ENCODE measurements at regions not wholly inside any gene's neighbourhood (a gene's known extent, or its start where the extent isn't known, plus 50 kb on each side); places are given as distances from the start of the nearest gene placed in this dataset.

DNA sequence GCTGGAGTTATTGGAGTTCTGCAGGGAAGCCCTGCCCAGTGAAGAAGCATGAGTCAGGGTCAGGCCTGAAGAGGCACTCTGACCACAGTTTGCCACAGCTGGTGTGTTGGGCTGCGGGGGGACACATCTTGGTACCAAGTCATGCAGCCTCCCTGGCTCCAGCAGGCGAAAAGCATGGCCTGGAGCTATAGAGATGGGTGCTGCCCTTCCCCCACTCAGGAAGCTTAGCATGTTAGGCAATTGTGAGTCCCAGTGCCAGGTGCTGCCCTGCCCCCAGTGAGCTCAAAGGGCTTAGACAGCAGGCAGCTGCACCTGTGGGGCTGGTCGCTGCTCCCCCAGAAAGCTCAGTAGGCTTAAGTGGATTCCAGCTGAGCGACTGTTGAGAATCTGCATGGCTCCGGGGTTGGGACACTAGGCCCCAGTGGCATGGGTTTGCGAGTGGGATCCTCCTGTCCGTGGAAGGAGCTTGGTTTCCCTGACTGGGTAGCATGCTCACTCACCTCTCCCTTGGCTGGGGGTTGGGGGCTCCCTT is 755.5 kb downstream of the GLUD2 start:
- no peak for ATAC-seq
- no peak overlapping the region for H3K27ac ChIP-seq (ENCODE audit: low read length)
- no peak for TF ChIP-seq POLR2AphosphoS5 (IDR thresholded peaks at IDR 0.05; ENCODE audit: low read depth, low read length)
- no peak for TF ChIP-seq TCF7L2 (IDR thresholded peaks at IDR 0.05; ENCODE audit: low read depth, low read length)
- no peak for TF ChIP-seq SIN3A (IDR thresholded peaks at IDR 0.05; ENCODE audit: borderline replicate concordance, insufficient read depth, low read depth, low read length)
- TF ChIP-seq, protein P1, sequence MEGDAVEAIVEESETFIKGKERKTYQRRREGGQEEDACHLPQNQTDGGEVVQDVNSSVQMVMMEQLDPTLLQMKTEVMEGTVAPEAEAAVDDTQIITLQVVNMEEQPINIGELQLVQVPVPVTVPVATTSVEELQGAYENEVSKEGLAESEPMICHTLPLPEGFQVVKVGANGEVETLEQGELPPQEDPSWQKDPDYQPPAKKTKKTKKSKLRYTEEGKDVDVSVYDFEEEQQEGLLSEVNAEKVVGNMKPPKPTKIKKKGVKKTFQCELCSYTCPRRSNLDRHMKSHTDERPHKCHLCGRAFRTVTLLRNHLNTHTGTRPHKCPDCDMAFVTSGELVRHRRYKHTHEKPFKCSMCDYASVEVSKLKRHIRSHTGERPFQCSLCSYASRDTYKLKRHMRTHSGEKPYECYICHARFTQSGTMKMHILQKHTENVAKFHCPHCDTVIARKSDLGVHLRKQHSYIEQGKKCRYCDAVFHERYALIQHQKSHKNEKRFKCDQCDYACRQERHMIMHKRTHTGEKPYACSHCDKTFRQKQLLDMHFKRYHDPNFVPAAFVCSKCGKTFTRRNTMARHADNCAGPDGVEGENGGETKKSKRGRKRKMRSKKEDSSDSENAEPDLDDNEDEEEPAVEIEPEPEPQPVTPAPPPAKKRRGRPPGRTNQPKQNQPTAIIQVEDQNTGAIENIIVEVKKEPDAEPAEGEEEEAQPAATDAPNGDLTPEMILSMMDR (IDR thresholded peaks at IDR 0.05), result no peak
- TF ChIP-seq, protein P2, sequence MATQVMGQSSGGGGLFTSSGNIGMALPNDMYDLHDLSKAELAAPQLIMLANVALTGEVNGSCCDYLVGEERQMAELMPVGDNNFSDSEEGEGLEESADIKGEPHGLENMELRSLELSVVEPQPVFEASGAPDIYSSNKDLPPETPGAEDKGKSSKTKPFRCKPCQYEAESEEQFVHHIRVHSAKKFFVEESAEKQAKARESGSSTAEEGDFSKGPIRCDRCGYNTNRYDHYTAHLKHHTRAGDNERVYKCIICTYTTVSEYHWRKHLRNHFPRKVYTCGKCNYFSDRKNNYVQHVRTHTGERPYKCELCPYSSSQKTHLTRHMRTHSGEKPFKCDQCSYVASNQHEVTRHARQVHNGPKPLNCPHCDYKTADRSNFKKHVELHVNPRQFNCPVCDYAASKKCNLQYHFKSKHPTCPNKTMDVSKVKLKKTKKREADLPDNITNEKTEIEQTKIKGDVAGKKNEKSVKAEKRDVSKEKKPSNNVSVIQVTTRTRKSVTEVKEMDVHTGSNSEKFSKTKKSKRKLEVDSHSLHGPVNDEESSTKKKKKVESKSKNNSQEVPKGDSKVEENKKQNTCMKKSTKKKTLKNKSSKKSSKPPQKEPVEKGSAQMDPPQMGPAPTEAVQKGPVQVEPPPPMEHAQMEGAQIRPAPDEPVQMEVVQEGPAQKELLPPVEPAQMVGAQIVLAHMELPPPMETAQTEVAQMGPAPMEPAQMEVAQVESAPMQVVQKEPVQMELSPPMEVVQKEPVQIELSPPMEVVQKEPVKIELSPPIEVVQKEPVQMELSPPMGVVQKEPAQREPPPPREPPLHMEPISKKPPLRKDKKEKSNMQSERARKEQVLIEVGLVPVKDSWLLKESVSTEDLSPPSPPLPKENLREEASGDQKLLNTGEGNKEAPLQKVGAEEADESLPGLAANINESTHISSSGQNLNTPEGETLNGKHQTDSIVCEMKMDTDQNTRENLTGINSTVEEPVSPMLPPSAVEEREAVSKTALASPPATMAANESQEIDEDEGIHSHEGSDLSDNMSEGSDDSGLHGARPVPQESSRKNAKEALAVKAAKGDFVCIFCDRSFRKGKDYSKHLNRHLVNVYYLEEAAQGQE (IDR thresholded peaks at IDR 0.05; ENCODE audit: insufficient read depth in 1 of 2, low read depth in 2 of 2, low read length in 1 of 2), result no peak
- BruUV-seq (replicated peaks), result no TSS peak
- ChIA-PET CTCF (no interaction called here), POLR2A (no interaction called here)
- in situ Hi-C loops (cut with HindIII; ENCODE audit: low pct_unique_long_range_greater_than_20kb, low sequenced_read_pairs), result no loop called here
- no peaks in the 10 kb centered on the region for H3K27me3 ChIP-seq (ENCODE audit: control insufficient read depth, insufficient read depth, low read length)
- no peaks in the 10 kb centered on the region for H3K9me3 ChIP-seq (ENCODE audit: control insufficient read depth, insufficient read depth, low read depth, low read length)
- no peak overlapping the region for H3K4me3 ChIP-seq (ENCODE audit: low read depth in 2 of 2, low read length in 2 of 2)
- no peaks in the 10 kb centered on the region for H3K36me3 ChIP-seq (ENCODE audit: control insufficient read depth, insufficient read depth, low read length)
- DNase-seq (ENCODE audit: low read depth, low spot score), result no peak
- no peaks in the 10 kb centered on the region for H3K4me1 ChIP-seq (ENCODE audit: control insufficient read depth, insufficient read depth, low read length)
- intact Hi-C loops (cut with micrococcal nuclease; ENCODE audit: unreplicated experiment), result no loop called here

DNA sequence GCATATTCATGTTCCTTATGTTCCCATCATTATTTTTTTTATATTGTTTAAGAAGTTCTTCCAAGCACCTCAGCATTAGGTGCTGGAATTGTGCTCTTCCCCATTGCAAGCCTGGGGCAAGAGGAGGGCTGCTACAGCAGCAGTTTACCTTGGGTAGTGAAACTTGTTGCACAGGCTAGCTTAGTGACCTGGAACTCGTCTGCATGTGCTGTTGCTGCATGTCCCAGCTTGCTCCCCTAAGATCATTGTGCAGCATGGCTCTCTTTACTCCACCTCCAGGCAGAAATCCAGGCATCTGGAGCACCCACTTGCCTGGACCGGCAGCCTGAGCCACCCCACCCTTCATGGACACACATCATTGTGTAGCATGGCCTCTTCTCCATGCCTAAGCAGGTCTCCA is 776.0 kb downstream of the GLUD2 start:
- ATAC-seq (no peak), DNase-seq (ENCODE audit: low read depth, low spot score) (no peak)
- no peaks in the 10 kb centered on the region for H3K4me1 ChIP-seq (ENCODE audit: control insufficient read depth, insufficient read depth, low read length)
- POLR2A ChIA-PET, result no interaction called here
- CTCF ChIA-PET, result no interaction called here
- H3K27me3 ChIP-seq (ENCODE audit: control insufficient read depth, insufficient read depth, low read length), result no peaks in the 10 kb centered on the region
- H3K36me3 ChIP-seq (ENCODE audit: control insufficient read depth, insufficient read depth, low read length), result no peaks in the 10 kb centered on the region
- no peak overlapping the region for H3K27ac ChIP-seq (ENCODE audit: low read length)
- H3K4me3 ChIP-seq (ENCODE audit: low read depth in 2 of 2, low read length in 2 of 2), result no peak overlapping the region
- intact Hi-C loops (cut with micrococcal nuclease; ENCODE audit: unreplicated experiment), result no loop called here
- TF ChIP-seq, protein P1 (IDR thresholded peaks at IDR 0.05), result no peak
- TF ChIP-seq, protein P2 (IDR thresholded peaks at IDR 0.05; ENCODE audit: insufficient read depth in 1 of 2, low read depth in 2 of 2, low read length in 1 of 2), result no peak
- TF ChIP-seq TCF7L2 (IDR thresholded peaks at IDR 0.05; ENCODE audit: low read depth, low read length), result no peak
- no peak for TF ChIP-seq SIN3A (IDR thresholded peaks at IDR 0.05; ENCODE audit: borderline replicate concordance, insufficient read depth, low read depth, low read length)
- TF ChIP-seq POLR2AphosphoS5 (IDR thresholded peaks at IDR 0.05; ENCODE audit: low read depth, low read length), result no peak
- no TSS peak for BruUV-seq (replicated peaks)
- H3K9me3 ChIP-seq (ENCODE audit: control insufficient read depth, insufficient read depth, low read depth, low read length), result no peaks in the 10 kb centered on the region
- in situ Hi-C loops (cut with HindIII; ENCODE audit: low pct_unique_long_range_greater_than_20kb, low sequenced_read_pairs), result no loop called here

Measured in Panc1 (cell line).